ENCODE measurements at regions not wholly inside any gene's neighbourhood (a gene's known extent, or its start where the extent isn't known, plus 50 kb on each side); places are given as distances from the start of the nearest gene placed in this dataset.

DNA sequence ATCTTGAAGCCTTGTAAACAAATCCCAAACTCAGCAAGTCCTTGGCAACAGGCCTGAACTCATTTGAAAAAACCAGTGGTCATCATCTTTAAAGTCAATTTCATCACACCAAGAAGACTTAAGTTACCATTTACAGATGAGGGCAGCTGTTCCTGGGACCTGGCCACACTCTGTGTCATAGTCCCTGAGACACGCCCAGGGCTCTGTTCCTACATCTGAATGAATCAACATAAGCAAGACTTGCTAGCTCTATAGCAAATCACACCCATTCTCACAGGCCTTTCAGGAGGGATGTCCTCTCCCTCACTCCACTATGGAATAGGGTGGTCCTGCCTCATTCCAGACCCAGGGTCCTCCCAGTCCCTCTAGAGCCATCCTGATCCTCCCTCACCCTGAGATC lies 142.8 kb downstream of the NSG2 start:
- TF ChIP-seq POLR2A (IDR thresholded peaks at IDR 0.05; ENCODE audit: low read depth, low read length) (no peak), RAD21 (IDR thresholded peaks at IDR 0.05; ENCODE audit: insufficient read depth, low read depth, low read length) (no peak), SRF (IDR thresholded peaks at IDR 0.05; ENCODE audit: low read depth in 2 of 2, low read length in 2 of 2) (no peak), NFYB (IDR thresholded peaks at IDR 0.05; ENCODE audit: insufficient read depth, low read depth, low read length) (no peak), ATF7 (IDR thresholded peaks at IDR 0.05; ENCODE audit: low read depth) (no peak), IRF4 (IDR thresholded peaks at IDR 0.05; ENCODE audit: low read depth, low read length) (no peak), RBBP5 (conservative IDR thresholded peaks at IDR 0.05) (no peak), POLR2AphosphoS5 (IDR thresholded peaks at IDR 0.05; ENCODE audit: low read length) (no peak), GATAD2B (conservative IDR thresholded peaks at IDR 0.05; ENCODE audit: low read depth) (no peak), CHD1 (IDR thresholded peaks at IDR 0.05; ENCODE audit: low read depth, low read length) (no peak), ZZZ3 (IDR thresholded peaks at IDR 0.05; ENCODE audit: control insufficient read depth, insufficient read length, low read depth) (no peak)
- TF ChIP-seq, protein P1, sequence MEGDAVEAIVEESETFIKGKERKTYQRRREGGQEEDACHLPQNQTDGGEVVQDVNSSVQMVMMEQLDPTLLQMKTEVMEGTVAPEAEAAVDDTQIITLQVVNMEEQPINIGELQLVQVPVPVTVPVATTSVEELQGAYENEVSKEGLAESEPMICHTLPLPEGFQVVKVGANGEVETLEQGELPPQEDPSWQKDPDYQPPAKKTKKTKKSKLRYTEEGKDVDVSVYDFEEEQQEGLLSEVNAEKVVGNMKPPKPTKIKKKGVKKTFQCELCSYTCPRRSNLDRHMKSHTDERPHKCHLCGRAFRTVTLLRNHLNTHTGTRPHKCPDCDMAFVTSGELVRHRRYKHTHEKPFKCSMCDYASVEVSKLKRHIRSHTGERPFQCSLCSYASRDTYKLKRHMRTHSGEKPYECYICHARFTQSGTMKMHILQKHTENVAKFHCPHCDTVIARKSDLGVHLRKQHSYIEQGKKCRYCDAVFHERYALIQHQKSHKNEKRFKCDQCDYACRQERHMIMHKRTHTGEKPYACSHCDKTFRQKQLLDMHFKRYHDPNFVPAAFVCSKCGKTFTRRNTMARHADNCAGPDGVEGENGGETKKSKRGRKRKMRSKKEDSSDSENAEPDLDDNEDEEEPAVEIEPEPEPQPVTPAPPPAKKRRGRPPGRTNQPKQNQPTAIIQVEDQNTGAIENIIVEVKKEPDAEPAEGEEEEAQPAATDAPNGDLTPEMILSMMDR (IDR thresholded peaks at IDR 0.05 in 2 of 3, conservative IDR thresholded peaks at IDR 0.05 in 1 of 3; ENCODE audit: control insufficient read depth in 2 of 3, extremely low read depth in 1 of 3, insufficient read depth in 1 of 3, low read depth in 3 of 3, low read length in 3 of 3) = no peak
- TF ChIP-seq, protein P2, sequence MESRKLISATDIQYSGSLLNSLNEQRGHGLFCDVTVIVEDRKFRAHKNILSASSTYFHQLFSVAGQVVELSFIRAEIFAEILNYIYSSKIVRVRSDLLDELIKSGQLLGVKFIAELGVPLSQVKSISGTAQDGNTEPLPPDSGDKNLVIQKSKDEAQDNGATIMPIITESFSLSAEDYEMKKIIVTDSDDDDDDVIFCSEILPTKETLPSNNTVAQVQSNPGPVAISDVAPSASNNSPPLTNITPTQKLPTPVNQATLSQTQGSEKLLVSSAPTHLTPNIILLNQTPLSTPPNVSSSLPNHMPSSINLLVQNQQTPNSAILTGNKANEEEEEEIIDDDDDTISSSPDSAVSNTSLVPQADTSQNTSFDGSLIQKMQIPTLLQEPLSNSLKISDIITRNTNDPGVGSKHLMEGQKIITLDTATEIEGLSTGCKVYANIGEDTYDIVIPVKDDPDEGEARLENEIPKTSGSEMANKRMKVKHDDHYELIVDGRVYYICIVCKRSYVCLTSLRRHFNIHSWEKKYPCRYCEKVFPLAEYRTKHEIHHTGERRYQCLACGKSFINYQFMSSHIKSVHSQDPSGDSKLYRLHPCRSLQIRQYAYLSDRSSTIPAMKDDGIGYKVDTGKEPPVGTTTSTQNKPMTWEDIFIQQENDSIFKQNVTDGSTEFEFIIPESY (IDR thresholded peaks at IDR 0.05) = no peak
- TF ChIP-seq, protein P3, sequence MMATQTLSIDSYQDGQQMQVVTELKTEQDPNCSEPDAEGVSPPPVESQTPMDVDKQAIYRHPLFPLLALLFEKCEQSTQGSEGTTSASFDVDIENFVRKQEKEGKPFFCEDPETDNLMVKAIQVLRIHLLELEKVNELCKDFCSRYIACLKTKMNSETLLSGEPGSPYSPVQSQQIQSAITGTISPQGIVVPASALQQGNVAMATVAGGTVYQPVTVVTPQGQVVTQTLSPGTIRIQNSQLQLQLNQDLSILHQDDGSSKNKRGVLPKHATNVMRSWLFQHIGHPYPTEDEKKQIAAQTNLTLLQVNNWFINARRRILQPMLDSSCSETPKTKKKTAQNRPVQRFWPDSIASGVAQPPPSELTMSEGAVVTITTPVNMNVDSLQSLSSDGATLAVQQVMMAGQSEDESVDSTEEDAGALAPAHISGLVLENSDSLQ (IDR thresholded peaks at IDR 0.05) = no peak

All from GM12878 (cell line).